GM23338 (cell line): ENCODE measurements at regions not wholly inside any gene's neighbourhood (a gene's known extent, or its start where the extent isn't known, plus 50 kb on each side); places are given as distances from the start of the nearest gene placed in this dataset.
A peak's percentile ranks its signal among the peaks of the same experiment; 100 is the strongest.

ENCODE experiments used
- ATAC-seq: fragments of 200-7000 bp; cut with Tn5 transposase; 3 replicates; pipeline ENCODE4 v1.9.1; 2020
- DNase-seq: peaks from one replicate; pipeline ENCODE4 v3.0.0-alpha.2; 2015; ENCODE audit warnings: low spot score
- H2AFZ ChIP-seq: fragments of 200-600 bp; sonication (generic); 2 replicates; pipeline ENCODE4 v1.8.0; 2016; ENCODE audit warnings: antibody characterized with exemption, mild to moderate bottlenecking, moderate library complexity
- H3F3A ChIP-seq: fragments of 200-600 bp; sonication (generic); replicated peaks from 2 replicates; pipeline ENCODE4 v1.8.0; 2017; ENCODE audit warnings: antibody characterized with exemption, mixed run types, low read depth
- H3K27ac ChIP-seq: fragments of 200-600 bp; sonication (generic); 2 replicates; pipeline ENCODE4 v1.6.1; 2016; ENCODE audit warnings: low read depth
- H3K27me3 ChIP-seq: fragments of 200-600 bp; sonication (generic); 2 replicates; pipeline ENCODE4 v1.8.0; 2016; ENCODE audit warnings: mild to moderate bottlenecking, mixed run types, moderate library complexity; ENCODE audit not compliant: insufficient read depth
- H3K36me3 ChIP-seq: fragments of 200-600 bp; sonication (generic); 2 replicates; pipeline ENCODE4 v1.8.0; 2016; ENCODE audit warnings: mild to moderate bottlenecking; ENCODE audit not compliant: insufficient read depth
- H3K4me1 ChIP-seq: fragments of 200-600 bp; sonication (generic); 2 replicates; pipeline ENCODE4 v1.8.0; 2016; ENCODE audit warnings: mild to moderate bottlenecking, moderate library complexity; ENCODE audit not compliant: insufficient read depth
- H3K4me2 ChIP-seq: fragments of 200-600 bp; sonication (generic); 2 replicates; pipeline ENCODE4 v1.7.1; 2017; ENCODE audit warnings: mixed run types
- H3K4me3 ChIP-seq: fragments of 200-600 bp; sonication (generic); 2 replicates; pipeline ENCODE4 v1.6.1; 2016; ENCODE audit warnings: mixed run types
- H3K79me2 ChIP-seq: fragments of 200-600 bp; sonication (generic); replicated peaks from 2 replicates; pipeline ENCODE4 v1.8.0; 2017; ENCODE audit warnings: mild to moderate bottlenecking; ENCODE audit not compliant: insufficient read depth
- H3K9me2 ChIP-seq: fragments of 200-600 bp; sonication (generic); 2 replicates; pipeline ENCODE4 v1.8.0; 2017; ENCODE audit not compliant: insufficient read depth
- H4K20me1 ChIP-seq: fragments of 200-600 bp; sonication (generic); replicated peaks from 2 replicates; pipeline ENCODE4 v1.8.0; 2017; ENCODE audit warnings: mild to moderate bottlenecking; ENCODE audit not compliant: insufficient read depth
- H3K27ac Mint-ChIP-seq: 2 replicates; pipeline ENCODE4 v1.8.0; 2020; ENCODE audit warnings: inconsistent platforms, mild to moderate bottlenecking, moderate library complexity, mixed read lengths
- H3K27me3 Mint-ChIP-seq: 3 replicates; pipeline ENCODE4 v1.8.0; 2022; ENCODE audit warnings: low read depth, mild to moderate bottlenecking, moderate library complexity, mixed read lengths, inconsistent platforms; ENCODE audit not compliant: insufficient read depth, poor library complexity
- H3K36me3 Mint-ChIP-seq: 3 replicates; pipeline ENCODE4 v1.8.0; 2021; ENCODE audit warnings: low read depth, mild to moderate bottlenecking, inconsistent platforms, moderate library complexity, mixed read lengths
- H3K4me1 Mint-ChIP-seq: 3 replicates; pipeline ENCODE4 v1.8.0; 2020; ENCODE audit warnings: mild to moderate bottlenecking, inconsistent platforms, mixed read lengths
- H3K4me3 Mint-ChIP-seq: 3 replicates; pipeline ENCODE4 v1.8.0; 2021; ENCODE audit warnings: moderate library complexity, mild to moderate bottlenecking, inconsistent platforms, mixed read lengths
- H3K9me3 Mint-ChIP-seq: 3 replicates; pipeline ENCODE4 v1.8.0; 2020; ENCODE audit warnings: moderate library complexity, mild to moderate bottlenecking, inconsistent platforms, mixed read lengths
- CREB1 ChIP-seq: fragments of 250-450 bp; sonication (Bioruptor Pico); IDR thresholded peaks from 2 replicates; pipeline ENCODE4 v1.5.0; 2020; ENCODE audit warnings: low read depth, mild to moderate bottlenecking, moderate library complexity
- EZH2phosphoT487 ChIP-seq: fragments of 200-600 bp; sonication (generic); IDR thresholded peaks from one replicate; pipeline ENCODE4 v1.8.1; 2018; ENCODE audit warnings: antibody characterized with exemption; ENCODE audit not compliant: unreplicated experiment
- JUNB ChIP-seq: IDR thresholded peaks from one replicate; pipeline ENCODE4 v1.6.1; 2016; ENCODE audit warnings: antibody characterized with exemption; ENCODE audit not compliant: unreplicated experiment
- NANOG ChIP-seq: IDR thresholded peaks from 2 replicates; pipeline ENCODE4 v1.6.1; 2016; ENCODE audit warnings: antibody characterized with exemption, borderline replicate concordance
- POLR2AphosphoS5 ChIP-seq: IDR thresholded peaks from 2 replicates; pipeline ENCODE4 v1.6.1; 2016; ENCODE audit warnings: antibody characterized with exemption, low read depth
- STAT1 ChIP-seq: IDR thresholded peaks from one replicate; pipeline ENCODE4 v1.6.1; 2016; ENCODE audit warnings: antibody characterized with exemption; ENCODE audit not compliant: unreplicated experiment
- ZNF114 ChIP-seq: fragments of 250-450 bp; sonication (Bioruptor Pico); IDR thresholded peaks from 2 replicates; pipeline ENCODE4 v1.5.0; 2020; ENCODE audit warnings: mild to moderate bottlenecking, moderate library complexity
- TF ChIP-seq, protein P1 (sequence below): IDR thresholded peaks from 2 replicates; pipeline ENCODE4 v1.6.1; 2016; ENCODE audit warnings: antibody characterized with exemption
- TF ChIP-seq, protein P2 (sequence below), 2 experiments: fragments of 200-600 bp in 1 of 2; sonication (generic) in 1 of 2; conservative IDR thresholded peaks; 2 replicates each; pipeline versions ENCODE4 v1.5.1 to v1.6.1; 2016 to 2017; ENCODE audit warnings: antibody characterized with exemption in 2 of 2, low read depth in 2 of 2, mild to moderate bottlenecking in 2 of 2, moderate library complexity in 1 of 2
- TF ChIP-seq, protein P3 (sequence below): IDR thresholded peaks from one replicate; pipeline ENCODE4 v1.6.1; 2018; ENCODE audit warnings: antibody characterized with exemption; ENCODE audit not compliant: unreplicated experiment

DNA sequence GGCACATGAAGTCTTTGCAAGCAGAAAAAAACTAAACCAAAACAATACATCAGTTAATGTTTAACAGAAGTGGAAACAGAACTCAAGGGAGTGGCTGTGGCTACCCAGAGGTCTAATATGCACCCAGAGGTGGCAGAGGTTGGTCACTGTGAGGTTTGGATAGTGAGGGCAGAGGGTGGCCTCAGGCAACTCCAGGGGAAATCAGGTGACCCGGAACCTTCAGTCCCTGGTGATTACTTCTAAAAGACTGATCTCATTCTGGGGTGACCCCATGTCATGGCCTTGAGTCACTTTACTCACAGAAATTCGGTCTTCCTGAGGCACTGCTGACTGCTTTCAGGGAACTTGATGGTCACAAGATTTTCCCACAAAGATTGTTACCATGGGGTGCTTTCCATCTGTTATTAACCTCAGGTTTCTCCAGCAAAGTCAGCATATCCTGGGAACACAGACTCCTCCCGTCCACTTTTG, 99.4 kb downstream of the TMEM17 start (continued):
- TF ChIP-seq, protein P1, sequence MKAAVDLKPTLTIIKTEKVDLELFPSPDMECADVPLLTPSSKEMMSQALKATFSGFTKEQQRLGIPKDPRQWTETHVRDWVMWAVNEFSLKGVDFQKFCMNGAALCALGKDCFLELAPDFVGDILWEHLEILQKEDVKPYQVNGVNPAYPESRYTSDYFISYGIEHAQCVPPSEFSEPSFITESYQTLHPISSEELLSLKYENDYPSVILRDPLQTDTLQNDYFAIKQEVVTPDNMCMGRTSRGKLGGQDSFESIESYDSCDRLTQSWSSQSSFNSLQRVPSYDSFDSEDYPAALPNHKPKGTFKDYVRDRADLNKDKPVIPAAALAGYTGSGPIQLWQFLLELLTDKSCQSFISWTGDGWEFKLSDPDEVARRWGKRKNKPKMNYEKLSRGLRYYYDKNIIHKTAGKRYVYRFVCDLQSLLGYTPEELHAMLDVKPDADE: no peak
- TF ChIP-seq NANOG (no peak), STAT1 (no peak), CREB1 (no peak)

- H4K20me1 ChIP-seq: no peaks in the 10 kb centered on the region
- no peaks in the 10 kb centered on the region for H3K79me2 ChIP-seq
- Mint-ChIP-seq H3K4me3 (no peak overlapping the region), H3K4me1 (peaks cover 6% of the 10 kb centered on the region), H3K36me3 (peaks cover 12% of the 10 kb centered on the region), H3K27me3 (peaks cover 4% of the 10 kb centered on the region), H3K27ac (no peak overlapping the region), H3K9me3 (peaks cover 19% of the 10 kb centered on the region; the same call in 2 of the 3 replicates)
- no peaks in the 10 kb centered on the region for H3K27me3 ChIP-seq
- H3K4me1 ChIP-seq: peaks cover 9% of the 10 kb centered on the region
- DNase-seq (no peak), ATAC-seq (no peak)
- no peak overlapping the region for H3K4me2 ChIP-seq
- TF ChIP-seq STAT1 (no peak), EZH2phosphoT487 (no peak), ZNF114 (no peak)
- TF ChIP-seq, protein P1: no peak
- H3K9me2 ChIP-seq: 0 out of 2 replicates have a peak, but pooled peaks cover 9% of the 10 kb centered on the region
- peak overlapping the region; percentile 73 for H2AFZ ChIP-seq
- H3F3A ChIP-seq: 0 out of 2 replicates have a peak, but pooled peaks cover 4% of the 10 kb centered on the region
- H3K36me3 ChIP-seq: no peaks in the 10 kb centered on the region
- H3K4me3 ChIP-seq: no peak overlapping the region
- H3K27ac ChIP-seq: no peak overlapping the region
Measured at GRCh38 chr2:62404913-62405312, 101.1 kb downstream of the TMEM17 start.

GRCh38 chr2:62402156-62402555, 103.8 kb downstream of the TMEM17 start:
- no peak overlapping the region for H3K4me2 ChIP-seq
- Mint-ChIP-seq H3K36me3 (peaks cover 12% of the 10 kb centered on the region), H3K27me3 (peaks cover 1% of the 10 kb centered on the region), H3K9me3 (peaks cover 19% of the 10 kb centered on the region; the same call in 2 of the 3 replicates), H3K4me3 (no peak overlapping the region), H3K27ac (no peak overlapping the region), H3K4me1 (peaks cover 5% of the 10 kb centered on the region)
- no peak for DNase-seq
- no peak overlapping the region for H3K27ac ChIP-seq
- no peaks in the 10 kb centered on the region for H3K79me2 ChIP-seq
- H3K27me3 ChIP-seq: no peaks in the 10 kb centered on the region
- H4K20me1 ChIP-seq: no peaks in the 10 kb centered on the region
- no peak overlapping the region for H3K4me3 ChIP-seq
- no peak for ATAC-seq
- no peaks in the 10 kb centered on the region for H3K36me3 ChIP-seq
- H2AFZ ChIP-seq: no peak overlapping the region
- 0 out of 2 replicates have a peak, but pooled peaks cover 4% of the 10 kb centered on the region for H3F3A ChIP-seq
- H3K9me2 ChIP-seq: 0 out of 2 replicates have a peak, but pooled peaks cover 7% of the 10 kb centered on the region
- H3K4me1 ChIP-seq: peaks cover 9% of the 10 kb centered on the region
- TF ChIP-seq STAT1 (no peak), EZH2phosphoT487 (no peak), POLR2AphosphoS5 (no peak), JUNB (no peak), NANOG (no peak)
- TF ChIP-seq, protein P2, sequence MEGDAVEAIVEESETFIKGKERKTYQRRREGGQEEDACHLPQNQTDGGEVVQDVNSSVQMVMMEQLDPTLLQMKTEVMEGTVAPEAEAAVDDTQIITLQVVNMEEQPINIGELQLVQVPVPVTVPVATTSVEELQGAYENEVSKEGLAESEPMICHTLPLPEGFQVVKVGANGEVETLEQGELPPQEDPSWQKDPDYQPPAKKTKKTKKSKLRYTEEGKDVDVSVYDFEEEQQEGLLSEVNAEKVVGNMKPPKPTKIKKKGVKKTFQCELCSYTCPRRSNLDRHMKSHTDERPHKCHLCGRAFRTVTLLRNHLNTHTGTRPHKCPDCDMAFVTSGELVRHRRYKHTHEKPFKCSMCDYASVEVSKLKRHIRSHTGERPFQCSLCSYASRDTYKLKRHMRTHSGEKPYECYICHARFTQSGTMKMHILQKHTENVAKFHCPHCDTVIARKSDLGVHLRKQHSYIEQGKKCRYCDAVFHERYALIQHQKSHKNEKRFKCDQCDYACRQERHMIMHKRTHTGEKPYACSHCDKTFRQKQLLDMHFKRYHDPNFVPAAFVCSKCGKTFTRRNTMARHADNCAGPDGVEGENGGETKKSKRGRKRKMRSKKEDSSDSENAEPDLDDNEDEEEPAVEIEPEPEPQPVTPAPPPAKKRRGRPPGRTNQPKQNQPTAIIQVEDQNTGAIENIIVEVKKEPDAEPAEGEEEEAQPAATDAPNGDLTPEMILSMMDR (conservative IDR thresholded peaks at IDR 0.05; ENCODE audit: low read depth in 2 of 2): no peak
- TF ChIP-seq, protein P1: no peak
- TF ChIP-seq, protein P3, sequence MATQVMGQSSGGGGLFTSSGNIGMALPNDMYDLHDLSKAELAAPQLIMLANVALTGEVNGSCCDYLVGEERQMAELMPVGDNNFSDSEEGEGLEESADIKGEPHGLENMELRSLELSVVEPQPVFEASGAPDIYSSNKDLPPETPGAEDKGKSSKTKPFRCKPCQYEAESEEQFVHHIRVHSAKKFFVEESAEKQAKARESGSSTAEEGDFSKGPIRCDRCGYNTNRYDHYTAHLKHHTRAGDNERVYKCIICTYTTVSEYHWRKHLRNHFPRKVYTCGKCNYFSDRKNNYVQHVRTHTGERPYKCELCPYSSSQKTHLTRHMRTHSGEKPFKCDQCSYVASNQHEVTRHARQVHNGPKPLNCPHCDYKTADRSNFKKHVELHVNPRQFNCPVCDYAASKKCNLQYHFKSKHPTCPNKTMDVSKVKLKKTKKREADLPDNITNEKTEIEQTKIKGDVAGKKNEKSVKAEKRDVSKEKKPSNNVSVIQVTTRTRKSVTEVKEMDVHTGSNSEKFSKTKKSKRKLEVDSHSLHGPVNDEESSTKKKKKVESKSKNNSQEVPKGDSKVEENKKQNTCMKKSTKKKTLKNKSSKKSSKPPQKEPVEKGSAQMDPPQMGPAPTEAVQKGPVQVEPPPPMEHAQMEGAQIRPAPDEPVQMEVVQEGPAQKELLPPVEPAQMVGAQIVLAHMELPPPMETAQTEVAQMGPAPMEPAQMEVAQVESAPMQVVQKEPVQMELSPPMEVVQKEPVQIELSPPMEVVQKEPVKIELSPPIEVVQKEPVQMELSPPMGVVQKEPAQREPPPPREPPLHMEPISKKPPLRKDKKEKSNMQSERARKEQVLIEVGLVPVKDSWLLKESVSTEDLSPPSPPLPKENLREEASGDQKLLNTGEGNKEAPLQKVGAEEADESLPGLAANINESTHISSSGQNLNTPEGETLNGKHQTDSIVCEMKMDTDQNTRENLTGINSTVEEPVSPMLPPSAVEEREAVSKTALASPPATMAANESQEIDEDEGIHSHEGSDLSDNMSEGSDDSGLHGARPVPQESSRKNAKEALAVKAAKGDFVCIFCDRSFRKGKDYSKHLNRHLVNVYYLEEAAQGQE: no peak
